ENCODE measurements at regions not wholly inside any gene's neighbourhood (a gene's known extent, or its start where the extent isn't known, plus 50 kb on each side); places are given as distances from the start of the nearest gene placed in this dataset.

- TF ChIP-seq CTCF (conservative IDR thresholded peaks at IDR 0.05; ENCODE audit: low read length) (no peak), EZH2phosphoT487 (IDR thresholded peaks at IDR 0.05; ENCODE audit: borderline replicate concordance, low read depth, low read length) (no peak)
These were observed 697.5 kb downstream of the INHBA start for GRCh38 chr7:41005374-41005901.
